Muscle of leg (tissue), 3 donors: ENCODE measurements at regions not wholly inside any gene's neighbourhood (a gene's known extent, or its start where the extent isn't known, plus 50 kb on each side); places are given as distances from the start of the nearest gene placed in this dataset.
"Not testable (repeated sequence)": the region's sequence is repeated elsewhere in the genome, so short reads cannot be mapped to it uniquely, and the experiment has no call there.

Experiments
- DNase-seq: peaks from one replicate; pipeline ENCODE4 v3.0.0; 2013
- H3K27ac ChIP-seq: one replicate; pipeline ENCODE4 v1.5.1; 2013; ENCODE audit warnings: mild to moderate bottlenecking, low read length, control low read depth
- H3K27me3 ChIP-seq: one replicate; pipeline ENCODE4 v1.6.1; 2013; ENCODE audit warnings: low read length; ENCODE audit not compliant: control insufficient read depth, insufficient read depth
- H3K36me3 ChIP-seq: one replicate; pipeline ENCODE4 v1.6.1; 2013; ENCODE audit warnings: low read length; ENCODE audit not compliant: control insufficient read depth, insufficient read depth
- H3K4me1 ChIP-seq: one replicate; pipeline ENCODE4 v1.6.1; 2013; ENCODE audit warnings: low read length; ENCODE audit not compliant: control insufficient read depth, insufficient read depth
- H3K4me3 ChIP-seq: one replicate; pipeline ENCODE4 v1.5.1; 2013; ENCODE audit warnings: low read length, control low read depth
- H3K9me3 ChIP-seq: replicated peaks from 2 replicates; pipeline ENCODE4 v1.6.1; 2013; ENCODE audit warnings: low read depth, low read length; ENCODE audit not compliant: control insufficient read depth
- WGBS: methylation state at CpG from one replicate; pipeline ENCODE4 v1.1.5; 2013; ENCODE audit warnings: missing lambda C conversion rate; ENCODE audit not compliant: insufficient coverage; 5-methylcytosine and 5-hydroxymethylcytosine counted together

DNA sequence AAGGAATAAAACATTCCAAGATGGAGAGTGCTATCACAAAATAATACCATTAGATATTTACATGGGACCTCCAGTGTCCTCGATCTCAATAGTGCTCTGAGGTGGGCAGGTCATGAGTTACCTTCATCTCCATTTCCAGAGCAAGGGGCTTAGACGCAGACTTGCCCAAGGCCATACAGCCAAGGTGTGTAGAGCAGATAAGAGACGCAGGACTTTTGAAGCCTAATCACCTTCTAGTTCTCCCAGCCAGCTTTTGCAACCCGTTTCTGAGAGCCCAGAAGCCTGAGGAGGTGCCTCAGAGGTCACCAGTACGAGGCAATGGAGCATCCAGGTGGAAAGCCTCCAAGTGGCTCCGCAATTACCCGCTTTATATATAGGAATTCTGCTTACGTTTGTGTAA lies 294.7 kb downstream of the LNPK start:
- no peaks in the 10 kb centered on the region for H3K4me1 ChIP-seq
- H3K4me3 ChIP-seq = no peak overlapping the region
- no peaks in the 10 kb centered on the region for H3K36me3 ChIP-seq
- WGBS = no CpG with 5 or more reads among the region's 8 CpGs
- no peaks in the 10 kb centered on the region for H3K9me3 ChIP-seq
- no peak overlapping the region for H3K27ac ChIP-seq
- DNase-seq = no peak
- H3K27me3 ChIP-seq = no peaks in the 10 kb centered on the region

GRCh38 chr2:175704568-175704967 lies 297.5 kb downstream of the LNPK start:
- not testable (repeated sequence) for H3K9me3 ChIP-seq, H3K4me3 ChIP-seq, H3K27ac ChIP-seq, H3K27me3 ChIP-seq, H3K36me3 ChIP-seq, DNase-seq, H3K4me1 ChIP-seq
- WGBS = 86% methylated on average over 13 of the region's 22 CpGs

DNA sequence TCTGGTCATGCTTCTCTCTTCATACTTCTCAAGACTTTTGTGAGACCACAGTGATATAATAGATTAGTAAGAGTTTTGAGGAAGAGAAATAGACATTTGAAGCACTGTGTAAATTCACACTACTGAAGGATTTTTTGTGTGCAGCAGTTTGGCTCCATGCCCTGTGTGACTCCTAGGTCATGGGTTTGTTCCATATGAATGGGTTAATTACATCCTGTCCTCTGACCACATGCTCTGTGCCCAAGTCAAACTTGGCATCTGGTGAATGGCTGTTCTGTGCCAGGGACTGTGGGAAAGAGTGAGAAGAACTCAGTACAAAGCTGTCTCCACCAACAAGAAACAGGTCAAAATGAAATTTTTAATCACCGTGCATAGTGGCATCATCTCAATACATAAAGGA lies 304.0 kb downstream of the LNPK start:
- Histone ChIP-seq H3K4me1 (no peaks in the 10 kb centered on the region), H3K9me3 (no peaks in the 10 kb centered on the region), H3K27me3 (no peaks in the 10 kb centered on the region), H3K4me3 (no peak overlapping the region), H3K27ac (no peak overlapping the region), H3K36me3 (no peaks in the 10 kb centered on the region)
- no CpG with 5 or more reads among the region's 1 CpG for WGBS
- DNase-seq = peak; percentile 25

DNA sequence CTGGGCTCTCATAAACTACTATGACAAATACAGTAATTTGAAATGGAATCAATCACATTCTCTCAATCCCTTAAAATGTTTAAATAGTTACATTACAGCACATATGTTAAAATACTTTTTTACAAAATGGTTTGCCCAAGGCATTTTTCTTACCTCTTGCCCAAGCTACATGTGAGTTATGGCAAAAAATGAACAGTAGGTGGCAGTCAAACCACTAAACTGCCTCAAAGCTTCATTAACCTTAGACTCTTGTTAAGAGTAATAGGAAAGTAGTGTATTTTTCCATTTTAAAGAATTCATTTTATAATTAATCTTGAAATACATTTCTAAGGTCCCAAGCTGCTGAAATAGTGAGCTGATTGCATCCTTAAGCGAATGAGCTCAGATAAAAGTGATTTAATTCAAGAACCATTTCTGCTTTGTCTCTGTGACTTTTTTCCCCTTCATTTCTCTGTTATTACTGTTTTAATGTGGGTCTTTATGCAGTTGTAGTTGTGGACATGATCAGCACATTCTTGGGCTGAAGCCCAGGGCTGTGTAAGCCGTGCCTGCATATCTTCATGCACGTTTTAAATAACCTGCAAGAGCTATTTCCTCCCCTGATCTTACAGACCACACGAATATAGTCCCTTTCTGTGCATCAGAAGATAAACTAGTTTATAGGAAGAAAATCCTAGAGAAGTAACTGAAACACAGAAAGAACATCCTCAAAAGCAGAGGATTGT lies 311.8 kb downstream of the LNPK start:
- peaks cover 8% of the 10 kb centered on the region for H3K27me3 ChIP-seq
- H3K36me3 ChIP-seq = no peaks in the 10 kb centered on the region
- H3K4me3 ChIP-seq = no peak overlapping the region
- H3K4me1 ChIP-seq = no peaks in the 10 kb centered on the region
- peak; percentile 91 for DNase-seq
- no CpG with 5 or more reads among the region's 4 CpGs for WGBS
- peak overlapping the region; percentile 14 for H3K27ac ChIP-seq
- H3K9me3 ChIP-seq = no peaks in the 10 kb centered on the region

DNA sequence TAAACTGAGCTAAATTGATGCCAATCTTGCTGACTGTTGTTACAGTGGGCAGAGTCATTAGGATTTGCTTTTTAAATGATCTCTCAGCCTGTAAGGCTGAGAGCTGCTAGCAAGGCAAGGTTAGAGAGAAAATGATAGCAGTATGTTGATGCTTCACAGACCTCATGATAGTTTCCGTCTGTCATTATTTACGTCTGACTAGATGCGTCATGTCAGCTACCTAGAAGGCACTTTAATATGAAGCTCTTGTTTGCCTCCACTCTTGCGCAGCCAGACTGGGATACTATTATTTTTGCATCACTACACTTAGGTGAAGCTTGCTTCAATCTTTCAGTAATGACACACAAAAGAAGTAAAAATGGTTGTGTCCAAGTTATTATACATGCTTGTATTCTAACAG lies 313.8 kb downstream of the LNPK start:
- Histone ChIP-seq H3K36me3 (no peaks in the 10 kb centered on the region), H3K27me3 (peaks cover 8% of the 10 kb centered on the region), H3K4me3 (no peak overlapping the region), H3K4me1 (no peaks in the 10 kb centered on the region), H3K27ac (no peak overlapping the region), H3K9me3 (no peaks in the 10 kb centered on the region)
- DNase-seq = no peak
- 86% methylated on average over 1 of the region's 4 CpGs for WGBS

DNA sequence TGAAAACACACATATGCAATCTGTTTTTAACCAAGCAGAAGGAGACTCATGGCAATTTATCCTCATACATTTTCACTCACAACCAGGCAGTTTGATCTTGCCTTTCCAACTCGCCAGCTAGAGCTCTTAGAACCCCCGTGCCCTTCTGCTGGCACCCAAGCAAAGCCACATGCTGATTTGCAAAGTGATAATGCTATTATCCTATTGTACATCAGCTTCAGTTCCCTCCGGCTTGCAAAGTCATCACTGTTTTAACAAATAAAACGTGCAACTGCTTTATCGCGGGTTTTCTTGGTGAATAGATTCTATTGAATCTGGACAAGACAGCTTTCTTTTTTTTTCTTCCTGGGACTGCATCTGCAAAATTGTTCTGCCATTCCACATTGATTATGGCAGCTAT lies 314.6 kb downstream of the LNPK start:
- peaks cover 8% of the 10 kb centered on the region for H3K27me3 ChIP-seq
- H3K36me3 ChIP-seq = no peaks in the 10 kb centered on the region
- H3K9me3 ChIP-seq = no peaks in the 10 kb centered on the region
- DNase-seq = no peak
- no peaks in the 10 kb centered on the region for H3K4me1 ChIP-seq
- no peak overlapping the region for H3K4me3 ChIP-seq
- no peak overlapping the region for H3K27ac ChIP-seq
- WGBS = 40% methylated on average over 1 of the region's 6 CpGs

GRCh38 chr2:175686002-175686401 lies 316.1 kb downstream of the LNPK start:
- no peaks in the 10 kb centered on the region for H3K9me3 ChIP-seq
- H3K27ac ChIP-seq = no peak overlapping the region
- peaks cover 8% of the 10 kb centered on the region for H3K27me3 ChIP-seq

GRCh38 chr2:175684466-175684865 lies 317.6 kb downstream of the LNPK start:
- peaks cover 8% of the 10 kb centered on the region for H3K27me3 ChIP-seq

More at GRCh38 chr2:175686002-175686401, 316.1 kb downstream of the LNPK start:
- H3K4me1 ChIP-seq = no peaks in the 10 kb centered on the region
- DNase-seq = no peak
- WGBS = 56% methylated on average over 1 of the region's 7 CpGs
- H3K4me3 ChIP-seq = no peak overlapping the region
- no peaks in the 10 kb centered on the region for H3K36me3 ChIP-seq

DNA sequence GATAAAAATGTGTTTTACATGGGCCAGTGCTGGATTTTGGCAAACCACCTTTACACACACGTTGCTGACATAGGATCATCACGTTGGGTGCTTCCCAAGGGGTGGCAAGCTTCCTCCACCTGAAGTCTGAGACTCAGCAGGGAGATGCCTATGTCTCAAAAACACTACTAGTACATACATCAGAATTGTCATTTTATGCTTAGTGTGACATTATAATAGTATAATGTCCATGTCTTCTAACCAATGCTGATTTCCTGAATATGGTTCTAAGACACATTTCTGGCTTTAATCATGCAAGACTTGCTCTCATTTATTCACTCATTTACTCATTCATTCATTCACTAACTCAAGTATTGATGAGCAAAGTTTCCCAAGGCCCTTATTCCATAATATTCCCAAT lies 322.3 kb downstream of the LNPK start:
- no CpG with 5 or more reads among the region's 2 CpGs for WGBS
- Histone ChIP-seq H3K27ac (no peak overlapping the region), H3K27me3 (no peaks in the 10 kb centered on the region), H3K4me3 (no peak overlapping the region), H3K4me1 (no peaks in the 10 kb centered on the region), H3K36me3 (no peaks in the 10 kb centered on the region), H3K9me3 (no peaks in the 10 kb centered on the region)
- no peak for DNase-seq

More at GRCh38 chr2:175684466-175684865, 317.6 kb downstream of the LNPK start:
- no peak overlapping the region for H3K4me3 ChIP-seq
- no peak overlapping the region for H3K27ac ChIP-seq
- no peaks in the 10 kb centered on the region for H3K36me3 ChIP-seq
- DNase-seq = no peak
- WGBS = 59% methylated on average over 4 of the region's 4 CpGs
- no peaks in the 10 kb centered on the region for H3K4me1 ChIP-seq
- H3K9me3 ChIP-seq = no peaks in the 10 kb centered on the region

DNA sequence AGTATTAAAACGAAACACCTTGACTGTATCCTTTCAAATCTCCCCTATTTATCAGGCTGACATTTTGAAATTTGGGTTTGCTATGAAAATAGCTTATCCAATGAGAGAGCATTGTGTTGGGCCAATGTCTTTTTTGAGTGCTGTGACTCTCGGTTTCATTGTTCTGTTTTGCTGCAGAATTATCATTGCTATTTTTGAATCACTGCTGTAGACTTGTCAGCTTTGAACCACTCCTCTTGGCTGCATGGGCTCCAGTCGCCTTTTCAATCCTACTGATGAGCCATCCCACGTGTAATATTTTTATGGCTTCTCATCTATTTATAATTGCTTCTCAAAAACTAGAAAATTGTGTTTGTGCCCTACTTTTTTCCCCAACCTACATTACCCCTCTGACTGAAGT lies 322.8 kb downstream of the LNPK start:
- 60% methylated on average over 3 of the region's 4 CpGs for WGBS
- Histone ChIP-seq H3K36me3 (no peaks in the 10 kb centered on the region), H3K4me3 (no peak overlapping the region), H3K27me3 (no peaks in the 10 kb centered on the region), H3K4me1 (no peaks in the 10 kb centered on the region), H3K9me3 (no peaks in the 10 kb centered on the region), H3K27ac (no peak overlapping the region)
- DNase-seq = no peak

GRCh38 chr2:175677880-175678279 lies 324.2 kb downstream of the LNPK start:
- DNase-seq = no peak
- Histone ChIP-seq H3K36me3 (no peaks in the 10 kb centered on the region), H3K9me3 (no peaks in the 10 kb centered on the region), H3K4me1 (no peaks in the 10 kb centered on the region), H3K27me3 (no peaks in the 10 kb centered on the region), H3K4me3 (no peak overlapping the region), H3K27ac (no peak overlapping the region)
- WGBS = no CpG with 5 or more reads among the region's 2 CpGs
